ENCODE measurements at regions not wholly inside any gene's neighbourhood (a gene's known extent, or its start where the extent isn't known, plus 50 kb on each side); places are given as distances from the start of the nearest gene placed in this dataset.

- TF ChIP-seq CTCF (IDR thresholded peaks at IDR 0.05) (no peak), POLR2A (IDR thresholded peaks at IDR 0.05) (no peak), EP300 (IDR thresholded peaks at IDR 0.05) (no peak)
These were observed 74.4 kb upstream of the ZXDA start for GRCh38 chrX:57984620-57985019.

Data from gastroesophageal sphincter (tissue), 3 donors.